ENCODE measurements at regions not wholly inside any gene's neighbourhood (a gene's known extent, or its start where the extent isn't known, plus 50 kb on each side); places are given as distances from the start of the nearest gene placed in this dataset.

DNA sequence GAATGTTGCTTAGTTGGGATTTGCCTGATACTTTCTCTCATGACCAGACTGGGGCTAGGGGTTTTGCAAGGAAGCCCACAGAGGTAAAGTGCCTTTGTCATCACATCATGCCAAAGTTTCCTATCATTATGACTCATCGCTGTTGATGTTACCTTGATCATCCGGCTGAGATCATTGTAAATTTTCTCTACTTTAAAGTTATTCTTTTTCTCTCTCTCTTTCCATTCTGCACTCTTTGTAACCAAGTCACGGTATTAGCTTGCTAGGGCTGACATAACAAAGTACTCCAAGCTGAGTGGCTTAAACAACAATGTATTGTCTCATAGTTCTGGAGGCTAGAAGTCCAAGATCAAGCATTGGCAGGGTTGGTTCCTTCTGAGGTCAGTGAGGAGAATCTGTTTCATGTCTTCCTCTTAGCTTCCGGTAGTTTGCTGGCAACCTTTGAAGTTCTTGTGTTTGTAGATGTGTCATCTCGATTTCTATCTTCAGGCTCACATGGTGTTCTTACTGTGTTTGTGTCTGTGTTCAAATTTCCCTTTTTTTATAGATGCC lies 113.0 kb downstream of the DTHD1 start:
- peak in 1 of 2 donors; percentile 27 for DNase-seq (ENCODE audit: low read depth in 2 of 2)

GRCh38 chr4:36399762-36400353 lies 118.4 kb downstream of the DTHD1 start:
- DNase-seq (ENCODE audit: low read depth in 2 of 2) = peak in 1 of 2 donors; percentile 60

DNA sequence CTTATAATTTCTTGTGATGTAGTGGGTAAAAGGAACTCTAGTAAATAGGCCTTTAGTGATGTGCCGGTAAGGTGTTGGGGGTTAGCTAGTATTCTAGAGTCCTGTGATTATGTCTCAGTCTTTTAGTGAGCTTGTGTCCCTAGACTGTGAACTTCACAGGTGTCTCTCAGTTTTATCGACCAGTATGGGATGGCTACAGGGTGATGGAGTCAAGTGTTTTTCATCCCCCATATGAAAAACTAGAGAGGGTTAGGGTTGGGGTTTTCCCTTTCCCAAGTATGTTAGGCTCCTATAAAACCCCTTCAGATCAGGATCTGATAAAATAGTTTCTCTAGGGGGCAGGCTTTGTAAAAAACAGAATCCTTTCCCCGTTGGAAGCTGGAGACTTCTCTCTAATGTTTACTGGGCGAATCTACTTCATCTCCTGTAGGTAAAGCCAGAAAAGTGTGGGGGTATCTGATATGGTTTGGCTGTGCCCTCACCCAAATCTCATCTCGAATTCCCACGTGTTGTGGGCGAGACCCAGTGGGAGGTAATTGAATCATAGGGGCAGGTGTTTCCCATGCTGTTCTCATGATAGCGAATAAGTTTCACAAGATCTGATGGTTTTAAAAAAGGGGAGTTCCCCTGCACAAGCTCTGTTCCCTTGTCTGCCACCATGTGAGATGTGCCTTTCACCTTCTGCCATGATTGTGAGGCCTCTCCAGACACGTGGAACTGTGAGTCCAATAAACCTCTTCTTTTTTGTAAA lies 120.8 kb downstream of the DTHD1 start:
- no peak for DNase-seq (ENCODE audit: low read depth in 2 of 2)

GRCh38 chr4:36411338-36411737 lies 129.9 kb downstream of the DTHD1 start:
- DNase-seq (ENCODE audit: low read depth in 2 of 2) = no peak

GRCh38 chr4:36414248-36414647 lies 132.8 kb downstream of the DTHD1 start:
- DNase-seq (ENCODE audit: low read depth in 2 of 2) = no peak

DNA sequence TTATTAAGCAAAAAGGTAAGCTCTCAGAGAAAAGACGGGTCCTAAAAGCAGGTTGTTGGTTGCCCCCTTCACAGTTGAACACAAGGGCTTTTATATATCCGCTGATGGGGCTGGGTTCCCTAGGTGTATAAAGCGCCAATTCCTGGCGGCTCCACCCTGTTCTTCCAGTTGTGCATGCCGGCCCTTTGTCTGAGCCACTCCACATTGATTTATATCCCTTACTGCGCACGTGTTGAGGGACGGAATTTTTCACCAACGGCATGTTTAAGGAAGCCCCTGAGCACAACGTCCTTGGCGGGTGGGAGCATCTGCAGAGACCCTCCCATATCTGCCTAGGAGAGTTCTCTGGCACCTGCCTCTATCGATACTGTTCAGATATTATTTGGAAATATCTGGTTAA lies 135.7 kb downstream of the DTHD1 start:
- no peak for DNase-seq (ENCODE audit: low read depth in 2 of 2)

DNA sequence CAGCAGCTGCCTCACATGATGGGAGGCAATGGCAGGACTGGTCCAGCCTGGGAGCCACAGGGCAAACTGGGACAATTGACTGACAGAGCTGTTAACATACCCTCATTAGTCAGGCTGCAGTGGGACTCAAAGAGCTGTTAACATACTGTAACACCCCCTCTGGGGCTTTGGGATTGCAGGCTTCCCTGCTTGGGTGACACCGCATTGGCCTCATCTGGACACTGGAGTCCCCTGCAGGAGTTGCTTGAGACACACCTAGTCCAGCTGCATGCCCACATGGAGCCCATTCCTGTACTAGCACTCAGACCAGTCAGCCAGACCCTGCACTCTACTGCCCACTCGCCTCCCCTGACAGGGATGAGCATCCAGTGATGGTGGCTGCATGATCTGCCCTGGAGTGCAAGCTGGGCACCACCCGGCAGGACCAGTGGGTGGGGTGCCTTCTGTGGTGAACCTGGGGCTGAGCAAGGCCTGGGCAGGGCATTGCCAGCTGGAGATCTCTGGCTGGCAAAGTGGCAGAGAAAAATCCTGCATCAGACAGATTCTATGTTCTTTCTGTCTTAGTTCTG lies 138.8 kb downstream of the DTHD1 start:
- DNase-seq (ENCODE audit: low read depth in 2 of 2) = no peak

DNA sequence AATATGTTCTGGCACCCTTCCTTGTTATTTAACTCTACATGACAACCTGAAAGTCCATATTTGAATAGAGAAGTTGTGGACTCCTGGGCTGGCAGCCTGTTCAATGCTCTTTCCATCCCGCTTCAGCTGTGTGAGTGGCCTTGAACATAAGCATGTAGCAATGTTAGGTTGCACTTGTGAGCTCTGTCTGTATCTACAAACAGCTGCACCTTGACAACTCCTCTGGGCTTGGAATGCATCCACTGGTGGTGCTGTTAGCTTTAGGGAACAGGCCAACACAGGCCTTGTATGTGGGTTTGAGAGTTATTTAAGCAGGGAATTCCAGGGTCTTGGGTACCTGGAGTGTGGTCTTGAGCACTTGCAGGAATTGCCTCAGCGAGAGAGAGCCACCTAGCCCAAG lies 141.2 kb downstream of the DTHD1 start:
- no peak for DNase-seq (ENCODE audit: low read depth in 2 of 2)

- DNase-seq (ENCODE audit: low read depth in 2 of 2) = no peak
Observed at GRCh38 chr4:36426741-36427140, 145.3 kb downstream of the DTHD1 start.

GRCh38 chr4:36427696-36428095 lies 146.3 kb downstream of the DTHD1 start:
- DNase-seq (ENCODE audit: low read depth in 2 of 2) = no peak

GRCh38 chr4:36432586-36432985 lies 151.2 kb downstream of the DTHD1 start:
- no peak for DNase-seq (ENCODE audit: low read depth in 2 of 2)

DNA sequence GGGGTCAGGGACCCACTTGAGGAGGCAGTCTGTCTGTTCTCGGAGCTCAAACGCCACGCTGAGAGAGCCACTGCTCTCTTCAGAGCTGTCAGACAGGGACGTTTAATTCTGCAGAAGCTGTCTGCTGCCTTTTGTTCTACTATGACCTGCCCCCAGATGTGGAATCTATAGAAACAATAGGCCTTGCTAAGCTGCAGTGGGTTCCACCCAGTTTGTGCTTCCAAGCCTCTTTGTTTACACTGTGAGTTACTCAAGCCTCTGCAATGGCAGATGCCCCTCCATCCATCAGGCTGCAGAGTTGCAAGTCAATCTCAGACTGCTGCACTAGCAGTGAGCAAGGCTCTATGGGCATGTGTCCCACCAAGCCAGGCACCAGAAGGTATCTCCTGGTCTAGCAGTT lies 158.1 kb downstream of the DTHD1 start:
- DNase-seq (ENCODE audit: low read depth in 2 of 2) = no peak

DNA sequence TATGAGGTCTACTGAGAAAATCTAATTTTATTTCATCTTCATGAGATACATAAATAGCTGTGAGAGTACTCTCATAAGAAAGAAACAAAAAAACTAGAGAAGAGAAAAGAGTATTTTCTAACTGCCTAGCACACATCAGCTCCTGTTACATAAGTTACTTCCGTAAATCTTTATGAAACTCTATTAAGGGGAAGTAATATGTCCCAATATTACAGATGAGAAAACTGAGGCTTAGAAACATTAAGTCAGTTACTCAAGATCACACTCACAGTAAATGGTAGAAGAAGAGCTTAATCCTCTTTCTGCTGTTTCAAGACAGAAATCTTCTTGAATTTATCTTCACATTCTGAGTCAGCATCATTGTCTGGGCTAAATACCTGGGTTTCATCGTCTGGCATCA lies 164.1 kb downstream of the DTHD1 start:
- no peak for DNase-seq (ENCODE audit: low read depth in 2 of 2)

- no peak for DNase-seq (ENCODE audit: low read depth in 2 of 2)
Observed at GRCh38 chr4:36446275-36446674, 164.9 kb downstream of the DTHD1 start.

DNA sequence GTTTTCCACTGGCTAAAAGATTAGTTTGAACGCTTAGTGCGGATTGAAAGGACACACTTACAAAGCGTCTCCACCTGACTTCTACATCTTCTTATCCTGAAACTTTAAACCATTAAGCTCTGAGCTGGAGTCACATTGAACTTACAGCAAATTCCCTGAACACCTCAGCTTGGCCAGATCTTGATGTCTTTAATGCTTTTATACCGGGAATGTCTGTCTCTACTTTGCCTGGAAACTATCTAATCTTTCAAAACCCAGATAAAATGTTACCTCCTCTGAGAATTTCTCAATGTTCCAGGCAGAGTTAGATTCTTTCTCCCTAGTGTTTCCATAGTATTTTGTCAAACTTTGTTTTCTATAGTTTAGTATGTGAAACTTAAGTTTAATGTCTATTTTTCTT lies 179.9 kb downstream of the DTHD1 start:
- no peak for DNase-seq (ENCODE audit: low read depth in 2 of 2)

GRCh38 chr4:36467670-36468069 lies 186.3 kb downstream of the DTHD1 start:
- no peak for DNase-seq (ENCODE audit: low read depth in 2 of 2)

DNA sequence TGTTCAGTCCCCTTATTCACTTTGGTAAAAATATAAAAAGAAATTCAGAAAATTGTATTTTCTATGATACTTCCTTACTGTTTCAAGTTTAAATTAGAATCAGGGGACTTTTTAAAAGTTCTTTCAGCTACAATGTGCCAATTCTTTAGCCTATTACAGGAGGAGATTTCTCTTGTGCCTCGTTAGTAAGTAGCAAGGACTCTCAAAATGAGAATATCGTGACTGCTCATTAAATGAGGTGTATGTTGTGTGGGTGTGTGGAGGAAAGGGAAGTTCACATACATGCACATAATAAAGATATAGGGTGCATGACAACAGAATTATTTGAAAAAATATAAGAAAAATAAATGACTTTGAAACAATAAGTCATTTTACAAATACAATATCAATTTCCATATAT lies 190.5 kb downstream of the DTHD1 start:
- DNase-seq (ENCODE audit: low read depth in 2 of 2) = no peak

- DNase-seq (ENCODE audit: low read depth in 2 of 2) = no peak
Observed at GRCh38 chr4:36476135-36476534, 194.7 kb downstream of the DTHD1 start.

DNA sequence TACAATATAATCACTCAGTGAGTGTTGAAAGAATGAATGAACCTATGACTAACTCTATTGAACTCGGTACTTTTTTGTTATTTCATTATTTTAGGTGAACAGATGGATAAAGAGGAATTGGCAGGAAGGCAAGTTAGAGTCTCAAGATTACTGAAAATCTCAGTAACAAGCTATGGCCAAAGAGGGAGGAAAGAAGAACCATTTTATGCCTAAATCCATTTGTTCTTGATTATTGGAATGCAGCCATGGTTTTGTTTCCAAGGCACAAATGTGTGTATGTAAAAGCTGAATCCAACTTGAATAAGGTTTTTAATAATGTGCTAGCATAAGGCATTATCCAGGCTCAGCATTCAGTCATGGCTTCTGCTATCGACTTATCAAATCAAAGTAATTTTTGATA lies 196.4 kb downstream of the DTHD1 start:
- DNase-seq (ENCODE audit: low read depth in 2 of 2) = no peak

GRCh38 chr4:36485885-36486284 lies 204.5 kb downstream of the DTHD1 start:
- DNase-seq (ENCODE audit: low read depth in 2 of 2) = no peak

DNA sequence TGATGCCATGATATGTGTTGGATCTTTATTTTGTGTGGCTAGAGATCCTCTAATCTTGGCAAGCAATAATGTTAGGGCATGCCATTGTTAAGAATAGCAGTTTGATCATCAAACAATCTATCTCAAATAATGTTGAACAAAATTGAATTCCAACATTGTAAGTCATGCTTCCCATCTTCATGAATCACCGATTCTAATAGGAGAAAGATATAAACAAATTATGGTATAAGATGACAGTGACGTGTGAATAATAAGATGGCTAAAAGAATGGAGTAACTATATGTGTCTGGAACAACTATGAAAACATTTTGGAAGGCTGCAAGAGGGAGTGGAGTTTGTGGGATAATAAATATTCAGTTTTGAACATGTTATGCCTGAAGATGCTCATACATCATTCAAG lies 208.4 kb downstream of the DTHD1 start:
- no peak for DNase-seq (ENCODE audit: low read depth in 2 of 2)

DNA sequence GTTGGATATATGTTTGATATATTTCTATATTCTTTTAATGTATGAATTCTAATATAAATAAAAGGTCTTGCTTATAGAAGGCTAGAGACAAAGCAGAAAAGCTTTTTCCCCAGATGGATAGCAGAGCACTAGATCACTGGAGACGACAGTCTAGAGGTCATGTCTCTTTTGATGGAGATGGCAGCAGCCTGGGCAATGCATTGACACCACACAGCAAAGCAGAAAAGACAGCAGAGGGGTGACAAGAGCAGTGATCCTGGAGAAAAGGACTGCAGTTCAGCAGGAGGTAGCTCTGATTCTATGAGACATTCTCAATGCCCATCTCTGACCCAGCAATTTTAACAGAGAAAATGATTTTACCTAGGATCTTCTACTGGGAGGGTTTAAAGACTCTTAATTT lies 210.6 kb downstream of the DTHD1 start:
- no peak for DNase-seq (ENCODE audit: low read depth in 2 of 2)

DNA sequence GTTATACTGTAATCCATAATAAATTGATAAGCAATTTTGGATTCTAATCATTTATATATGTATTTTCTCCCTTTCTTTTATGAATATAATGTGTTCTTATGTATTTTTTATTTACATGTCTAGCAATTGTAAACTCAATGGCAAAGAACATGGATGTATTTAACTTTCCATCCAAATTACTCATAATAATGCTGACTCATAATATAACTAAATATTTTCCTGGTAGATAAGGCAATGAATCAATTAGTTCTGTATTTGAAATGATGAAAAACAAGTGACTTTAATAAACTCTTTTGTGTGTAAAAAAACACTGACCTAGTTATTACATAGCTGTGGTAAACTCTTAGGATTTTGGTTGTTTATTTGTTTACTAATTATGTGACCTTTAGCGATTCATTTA lies 211.2 kb downstream of the DTHD1 start:
- DNase-seq (ENCODE audit: low read depth in 2 of 2) = no peak
